ENCODE measurements at regions not wholly inside any gene's neighbourhood (a gene's known extent, or its start where the extent isn't known, plus 50 kb on each side); places are given as distances from the start of the nearest gene placed in this dataset.

- Mint-ChIP-seq H3K36me3 (ENCODE audit: low read depth) (no peaks in the 10 kb centered on the region), H3K27me3 (ENCODE audit: insufficient read depth) (peaks cover 1% of the 10 kb centered on the region; the same call in 1 of the 2 replicates), H3K27ac (no peak overlapping the region), H3K4me1 (ENCODE audit: low read depth) (no peaks in the 10 kb centered on the region), H3K9me3 (peaks cover 5% of the 10 kb centered on the region), H3K4me3 (no peak overlapping the region)
- no peak for TF ChIP-seq CTCF (IDR thresholded peaks at IDR 0.05)
- DNase-seq, result no peak
Measured at GRCh38 chr6:150531957-150532356, 67.7 kb upstream of the PLEKHG1 start.

- no peak for TF ChIP-seq CTCF (IDR thresholded peaks at IDR 0.05)
- no peak for DNase-seq
- Mint-ChIP-seq H3K9me3 (peaks cover 8% of the 10 kb centered on the region), H3K27ac (no peak overlapping the region), H3K27me3 (ENCODE audit: insufficient read depth) (peaks cover 1% of the 10 kb centered on the region; the same call in 1 of the 2 replicates), H3K36me3 (ENCODE audit: low read depth) (no peaks in the 10 kb centered on the region), H3K4me1 (ENCODE audit: low read depth) (no peaks in the 10 kb centered on the region), H3K4me3 (no peak overlapping the region)
Measured at GRCh38 chr6:150534553-150534952, 65.1 kb upstream of the PLEKHG1 start.

GRCh38 chr6:150535151-150535804 lies 64.4 kb upstream of the PLEKHG1 start:
- Mint-ChIP-seq H3K27me3 (ENCODE audit: insufficient read depth) (peaks cover 1% of the 10 kb centered on the region; the same call in 1 of the 2 replicates), H3K27ac (no peak overlapping the region), H3K9me3 (peaks cover 8% of the 10 kb centered on the region), H3K36me3 (ENCODE audit: low read depth) (no peaks in the 10 kb centered on the region), H3K4me3 (no peak overlapping the region), H3K4me1 (ENCODE audit: low read depth) (no peaks in the 10 kb centered on the region)
- no peak for TF ChIP-seq CTCF (IDR thresholded peaks at IDR 0.05)
- DNase-seq, result no peak

- DNase-seq, result no peak
- Mint-ChIP-seq H3K27me3 (ENCODE audit: insufficient read depth) (peaks cover 1% of the 10 kb centered on the region; the same call in 1 of the 2 replicates), H3K4me1 (ENCODE audit: low read depth) (no peaks in the 10 kb centered on the region), H3K9me3 (peaks cover 8% of the 10 kb centered on the region), H3K27ac (no peak overlapping the region), H3K4me3 (no peak overlapping the region), H3K36me3 (ENCODE audit: low read depth) (no peaks in the 10 kb centered on the region)
- TF ChIP-seq CTCF (IDR thresholded peaks at IDR 0.05), result no peak
Measured at GRCh38 chr6:150535818-150536220, 63.9 kb upstream of the PLEKHG1 start.

- Mint-ChIP-seq H3K4me3 (no peak overlapping the region), H3K4me1 (ENCODE audit: low read depth) (no peaks in the 10 kb centered on the region), H3K27me3 (ENCODE audit: insufficient read depth) (peaks cover 1% of the 10 kb centered on the region; the same call in 1 of the 2 replicates), H3K36me3 (ENCODE audit: low read depth) (no peaks in the 10 kb centered on the region), H3K9me3 (peaks cover 8% of the 10 kb centered on the region), H3K27ac (no peak overlapping the region)
- TF ChIP-seq CTCF (IDR thresholded peaks at IDR 0.05), result no peak
- DNase-seq, result no peak
Measured at GRCh38 chr6:150536835-150537234, 62.9 kb upstream of the PLEKHG1 start.
